C4-2B (cell line): ENCODE measurements at regions not wholly inside any gene's neighbourhood (a gene's known extent, or its start where the extent isn't known, plus 50 kb on each side); places are given as distances from the start of the nearest gene placed in this dataset.
"Not testable (repeated sequence)": the region's sequence is repeated elsewhere in the genome, so short reads cannot be mapped to it uniquely, and the experiment has no call there.

Experiments
- H3K27ac ChIP-seq: fragments of 450-650 bp; 2 replicates; pipeline ENCODE4 v1.5.1; 2017
- ZFX ChIP-seq: fragments of 450-650 bp; IDR thresholded peaks from 2 replicates; pipeline ENCODE4 v1.6.1; 2017
- TF ChIP-seq, protein P1 (sequence below): fragments of 450-650 bp; conservative IDR thresholded peaks from 2 replicates; pipeline ENCODE4 v1.5.1; 2017; ENCODE audit warnings: mild to moderate bottlenecking

DNA sequence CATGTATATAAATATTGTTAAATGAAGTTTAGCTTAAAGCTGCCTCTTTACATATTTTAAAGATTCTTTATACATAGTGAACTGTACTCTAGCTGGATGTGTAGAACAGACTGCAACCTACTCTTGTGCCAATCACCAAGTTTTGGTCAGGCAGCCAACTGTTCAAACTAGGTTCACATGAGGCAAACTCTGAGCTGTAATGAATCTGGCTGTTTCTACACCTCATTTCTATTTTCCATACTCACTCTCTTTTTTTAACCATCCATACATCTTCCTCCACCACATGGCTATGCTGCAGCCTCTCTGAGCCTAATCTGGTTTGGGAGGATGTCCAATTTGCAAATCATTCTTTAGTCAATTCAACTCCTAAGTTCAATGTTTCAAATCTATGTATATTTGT, 974.8 kb downstream of the CNTNAP5 start:
- TF ChIP-seq, protein P1, sequence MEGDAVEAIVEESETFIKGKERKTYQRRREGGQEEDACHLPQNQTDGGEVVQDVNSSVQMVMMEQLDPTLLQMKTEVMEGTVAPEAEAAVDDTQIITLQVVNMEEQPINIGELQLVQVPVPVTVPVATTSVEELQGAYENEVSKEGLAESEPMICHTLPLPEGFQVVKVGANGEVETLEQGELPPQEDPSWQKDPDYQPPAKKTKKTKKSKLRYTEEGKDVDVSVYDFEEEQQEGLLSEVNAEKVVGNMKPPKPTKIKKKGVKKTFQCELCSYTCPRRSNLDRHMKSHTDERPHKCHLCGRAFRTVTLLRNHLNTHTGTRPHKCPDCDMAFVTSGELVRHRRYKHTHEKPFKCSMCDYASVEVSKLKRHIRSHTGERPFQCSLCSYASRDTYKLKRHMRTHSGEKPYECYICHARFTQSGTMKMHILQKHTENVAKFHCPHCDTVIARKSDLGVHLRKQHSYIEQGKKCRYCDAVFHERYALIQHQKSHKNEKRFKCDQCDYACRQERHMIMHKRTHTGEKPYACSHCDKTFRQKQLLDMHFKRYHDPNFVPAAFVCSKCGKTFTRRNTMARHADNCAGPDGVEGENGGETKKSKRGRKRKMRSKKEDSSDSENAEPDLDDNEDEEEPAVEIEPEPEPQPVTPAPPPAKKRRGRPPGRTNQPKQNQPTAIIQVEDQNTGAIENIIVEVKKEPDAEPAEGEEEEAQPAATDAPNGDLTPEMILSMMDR: no peak
- no peak for TF ChIP-seq ZFX
- H3K27ac ChIP-seq: no peak overlapping the region

DNA sequence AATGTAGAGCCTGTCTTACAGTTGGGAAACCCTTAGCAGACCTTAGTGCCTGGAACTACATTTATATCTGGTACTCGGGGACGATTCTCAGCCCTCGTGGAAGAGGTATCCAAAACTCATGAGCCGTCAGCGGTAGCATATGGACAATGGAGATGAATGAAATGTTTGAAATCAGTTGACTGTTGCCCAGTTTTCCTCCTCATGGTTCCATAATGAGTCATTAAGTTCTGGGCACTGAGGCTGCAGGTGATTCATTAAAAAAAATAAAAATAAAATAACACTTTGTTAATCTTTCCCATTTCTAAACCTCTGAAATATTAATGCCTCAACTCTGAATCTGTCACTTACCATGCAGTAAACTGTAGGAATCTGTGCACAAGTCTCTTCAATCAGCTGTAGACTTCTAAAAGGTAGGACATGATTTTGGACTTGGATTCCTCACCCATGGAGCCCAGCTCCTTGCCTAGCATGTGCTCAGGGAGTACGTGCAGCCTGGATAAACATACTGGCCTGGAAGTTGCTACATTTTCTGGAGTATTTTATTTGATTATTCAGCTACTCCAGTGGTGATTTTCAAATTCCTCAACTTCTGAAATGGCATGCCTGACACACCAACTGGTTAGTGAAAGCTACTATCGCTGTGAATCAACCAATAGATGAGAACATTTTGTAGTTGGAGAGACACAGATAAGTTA, 979.2 kb downstream of the CNTNAP5 start:
- TF ChIP-seq, protein P1: no peak
- no peak for TF ChIP-seq ZFX
- no peak overlapping the region for H3K27ac ChIP-seq

DNA sequence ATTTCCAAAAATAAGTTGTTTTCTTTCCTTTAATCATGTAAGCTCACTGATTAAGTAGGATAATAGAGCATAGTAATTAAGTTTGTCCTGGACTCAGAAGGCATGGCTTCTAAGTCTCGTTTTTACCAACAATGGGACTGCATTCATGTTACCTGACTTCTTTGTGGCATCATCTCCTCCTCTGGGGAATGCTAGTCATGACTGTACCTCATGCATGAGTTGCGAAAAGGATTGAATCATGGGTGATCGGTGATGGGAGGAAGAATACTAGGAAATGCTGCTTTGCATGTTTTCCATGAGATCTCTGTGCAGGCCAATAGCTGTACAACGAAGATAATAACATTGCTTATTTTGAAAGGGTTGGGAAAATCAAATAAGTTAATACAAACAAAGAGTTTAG, 981.6 kb downstream of the CNTNAP5 start:
- H3K27ac ChIP-seq: no peak overlapping the region
- no peak for TF ChIP-seq ZFX
- TF ChIP-seq, protein P1: no peak

DNA sequence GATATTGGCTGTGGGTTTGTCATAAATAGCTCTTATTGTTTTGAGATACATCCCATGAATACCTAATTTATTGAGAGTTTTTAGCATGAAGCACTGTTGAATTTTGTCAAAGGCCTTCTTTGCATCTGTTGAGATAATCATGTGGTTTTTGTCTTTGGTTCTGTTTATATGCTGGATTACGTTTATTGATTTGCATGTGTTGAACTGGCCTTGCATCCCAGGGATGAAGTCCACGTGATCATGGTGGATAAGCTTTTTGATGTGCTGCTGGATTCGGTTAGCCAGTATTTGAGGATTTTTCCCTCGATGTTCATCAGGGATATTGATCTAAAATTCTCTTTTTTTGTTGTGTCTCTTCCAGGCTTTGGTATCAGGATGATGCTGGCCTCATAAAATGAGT, 1003.6 kb downstream of the CNTNAP5 start:
- H3K27ac ChIP-seq: not testable (repeated sequence)

DNA sequence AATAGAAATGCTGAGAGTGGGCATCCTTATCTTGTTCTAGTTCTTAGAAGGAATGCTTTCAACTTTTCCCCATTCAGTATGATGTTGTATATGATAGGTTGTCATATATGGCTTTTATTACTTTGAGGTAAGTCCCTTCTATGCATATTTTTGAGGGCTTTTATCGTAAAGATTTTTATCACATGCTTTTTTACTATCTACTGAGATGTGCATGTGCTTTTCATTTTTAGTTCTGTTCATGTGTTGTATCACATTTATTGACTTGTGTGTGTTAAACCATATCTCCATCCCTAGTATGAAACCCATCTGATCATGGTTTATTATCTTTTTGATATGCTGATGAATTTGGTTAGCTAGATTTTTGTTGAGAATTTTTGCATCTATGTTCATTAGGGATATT, 1008.8 kb downstream of the CNTNAP5 start:
- no peak for TF ChIP-seq ZFX
- TF ChIP-seq, protein P1: no peak
- no peak overlapping the region for H3K27ac ChIP-seq

DNA sequence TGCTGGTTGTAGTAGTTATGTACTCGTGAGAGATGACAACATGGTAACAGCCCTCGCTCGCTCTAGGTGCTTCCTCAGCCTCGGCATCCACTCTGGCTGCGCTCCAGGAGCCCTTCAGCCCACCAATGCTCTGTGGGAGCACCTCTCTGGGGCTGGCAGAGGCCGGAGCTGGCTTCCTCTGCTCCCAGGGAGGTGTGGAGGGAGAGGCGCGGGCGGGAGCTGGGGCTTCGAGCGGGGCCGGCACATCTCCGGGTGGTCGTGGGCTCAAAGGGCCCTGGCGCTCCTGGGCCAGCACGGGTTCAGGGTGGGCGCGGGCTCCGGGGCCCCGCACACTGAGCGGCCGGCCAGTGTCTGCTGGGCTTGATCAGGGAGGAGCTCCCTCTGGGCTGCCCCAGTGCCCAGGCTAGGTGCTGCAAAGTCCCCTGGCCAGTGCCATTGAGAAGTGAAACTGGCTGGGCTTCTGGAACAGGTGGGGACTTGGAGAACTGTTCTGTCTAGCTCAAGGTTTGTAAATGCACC, 1012.1 kb downstream of the CNTNAP5 start:
- TF ChIP-seq ZFX: no peak
- TF ChIP-seq, protein P1: no peak
- no peak overlapping the region for H3K27ac ChIP-seq

DNA sequence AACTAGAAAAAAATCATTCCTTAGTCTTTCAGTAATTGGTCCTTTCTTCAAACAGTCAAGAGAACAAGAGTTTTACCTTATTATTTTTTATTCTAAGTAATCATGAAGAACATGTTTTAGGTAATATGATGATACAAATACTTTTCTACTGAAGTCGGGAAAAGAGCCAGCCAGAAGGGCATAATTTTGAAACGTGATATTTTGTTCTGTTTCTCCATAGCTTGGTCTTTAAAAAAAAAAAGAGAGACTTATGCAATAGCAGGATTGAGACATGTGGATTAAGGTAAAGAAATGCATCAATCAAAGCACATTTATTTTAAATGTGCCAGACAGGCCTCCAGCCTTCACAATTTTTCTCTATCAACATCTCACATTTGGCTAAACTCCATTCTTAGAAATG, 1016.8 kb downstream of the CNTNAP5 start:
- H3K27ac ChIP-seq: no peak overlapping the region
- no peak for TF ChIP-seq ZFX
- TF ChIP-seq, protein P1: no peak

DNA sequence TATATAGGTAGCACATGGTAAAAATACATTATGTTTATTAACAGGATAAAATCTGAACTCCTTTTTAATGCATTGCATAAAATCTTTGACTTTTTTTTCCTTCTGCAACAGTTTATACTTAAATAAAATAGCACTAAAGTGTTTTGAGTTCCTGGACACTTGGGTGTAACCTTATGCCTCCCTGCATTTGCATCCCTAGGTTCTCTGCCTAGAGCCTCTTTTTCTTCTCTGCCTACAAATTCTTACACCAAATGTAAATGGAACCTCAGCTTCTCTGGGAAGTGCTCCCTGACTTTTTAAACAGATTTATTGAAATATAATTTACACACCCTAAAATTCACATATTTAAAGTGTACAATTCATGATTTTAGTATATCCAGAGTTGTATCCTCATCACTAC, 1017.6 kb downstream of the CNTNAP5 start:
- no peak overlapping the region for H3K27ac ChIP-seq
- TF ChIP-seq, protein P1: no peak
- TF ChIP-seq ZFX: no peak
